Kidney epithelial cell (primary cell): ENCODE measurements at regions not wholly inside any gene's neighbourhood (a gene's known extent, or its start where the extent isn't known, plus 50 kb on each side); places are given as distances from the start of the nearest gene placed in this dataset.

Source experiments
- DNase-seq: peaks from one replicate; pipeline ENCODE4 v3.0.0-alpha.2; 2010; ENCODE audit warnings: low read depth
- H3K27me3 ChIP-seq: 2 replicates; pipeline ENCODE4 v1.6.0; 2011; ENCODE audit warnings: low read length; ENCODE audit not compliant: control insufficient read depth, insufficient read depth
- H3K36me3 ChIP-seq: 2 replicates; pipeline ENCODE4 v1.5.1; 2011; ENCODE audit warnings: low read length; ENCODE audit not compliant: control insufficient read depth, insufficient read depth
- H3K4me3 ChIP-seq: 2 replicates; pipeline ENCODE4 v1.5.1; 2011; ENCODE audit warnings: low read depth, mild to moderate bottlenecking, control low read depth, low read length
- CTCF ChIP-seq: IDR thresholded peaks from 2 replicates; pipeline ENCODE4 v1.5.1; 2011; ENCODE audit warnings: mild to moderate bottlenecking, moderate library complexity, low read length, control low read depth, inconsistent platforms; ENCODE audit not compliant: insufficient read depth, poor library complexity, severe bottlenecking

GRCh38 chr14:55752580-55753390 is 172.8 kb downstream of the KTN1 start:
- no peak for TF ChIP-seq CTCF

DNA sequence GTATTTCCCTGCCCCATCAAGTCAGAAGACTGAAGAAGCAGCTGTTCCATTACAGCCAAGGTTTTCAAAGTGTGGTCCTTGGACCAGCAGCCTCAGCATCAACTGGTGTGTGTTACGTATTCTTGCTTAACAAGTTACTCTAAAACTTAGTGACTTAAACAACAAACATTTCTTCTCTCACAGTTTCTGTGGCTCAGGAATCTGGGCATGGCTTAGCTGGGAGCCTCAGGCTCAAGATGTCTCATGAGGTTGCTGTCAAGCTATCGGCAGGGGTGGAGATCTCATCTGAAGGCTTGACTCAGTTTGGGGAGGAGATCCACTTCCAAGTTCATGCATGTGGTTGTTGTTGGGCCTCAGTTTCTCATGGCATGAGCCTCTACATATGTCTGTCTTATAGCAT is 174.5 kb downstream of the KTN1 start:
- H3K36me3 ChIP-seq = no peaks in the 10 kb centered on the region
- no peak for TF ChIP-seq CTCF
- H3K4me3 ChIP-seq = no peak overlapping the region
- no peak for DNase-seq
- H3K27me3 ChIP-seq = no peaks in the 10 kb centered on the region

More at GRCh38 chr14:55752580-55753390, 172.8 kb downstream of the KTN1 start:
- Histone ChIP-seq H3K27me3 (no peaks in the 10 kb centered on the region), H3K4me3 (no peak overlapping the region), H3K36me3 (no peaks in the 10 kb centered on the region)
- DNase-seq = no peak

DNA sequence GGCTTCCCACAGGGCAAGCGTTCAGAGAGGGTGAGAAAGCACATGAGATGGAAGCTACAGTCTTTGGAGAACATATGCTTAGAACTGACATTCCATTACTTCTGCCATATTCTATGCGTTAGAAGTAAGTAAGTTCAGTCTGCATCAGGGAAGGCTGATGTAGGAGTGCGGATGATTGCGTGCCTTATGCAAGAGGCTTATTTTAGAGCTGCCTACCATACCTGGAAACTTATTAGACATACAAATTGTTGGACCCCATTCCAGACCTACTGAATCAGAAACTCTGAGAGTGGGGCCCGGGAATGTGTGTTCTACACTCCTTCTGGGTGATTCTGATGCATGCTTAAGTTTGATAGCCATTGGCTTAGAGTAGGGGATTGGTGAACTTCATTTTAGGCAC is 174.9 kb downstream of the KTN1 start:
- H3K4me3 ChIP-seq = no peak overlapping the region
- TF ChIP-seq CTCF = no peak

DNA sequence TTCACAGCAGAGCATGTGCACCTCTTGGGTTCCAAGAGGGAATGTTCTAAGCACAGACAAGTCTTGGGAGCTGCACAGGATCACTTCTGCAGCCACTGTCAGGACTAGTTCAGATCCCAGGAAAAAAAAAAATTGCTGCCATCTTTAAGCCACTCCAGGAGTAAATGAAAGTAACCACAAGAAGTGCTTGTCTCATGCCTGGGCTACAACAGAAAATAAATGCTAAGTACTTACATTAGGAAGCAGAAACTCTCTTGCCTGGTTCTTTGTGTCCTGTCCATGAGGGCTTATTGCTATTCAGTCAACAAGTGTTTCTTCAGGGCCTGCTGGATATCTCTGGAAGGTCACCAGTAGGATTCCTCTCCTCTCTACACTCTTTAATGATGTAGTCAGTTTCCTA is 176.1 kb downstream of the KTN1 start:
- Histone ChIP-seq H3K27me3 (no peaks in the 10 kb centered on the region), H3K4me3 (no peak overlapping the region), H3K36me3 (no peaks in the 10 kb centered on the region)
- TF ChIP-seq CTCF = no peak
- DNase-seq = no peak

More for the DNA sequence above, 174.9 kb downstream of the KTN1 start:
- Histone ChIP-seq H3K27me3 (no peaks in the 10 kb centered on the region), H3K36me3 (no peaks in the 10 kb centered on the region)
- DNase-seq = no peak

GRCh38 chr14:55756557-55756956 is 176.6 kb downstream of the KTN1 start:
- TF ChIP-seq CTCF = no peak
- H3K4me3 ChIP-seq = no peak overlapping the region
- no peak for DNase-seq
- H3K36me3 ChIP-seq = no peaks in the 10 kb centered on the region
- H3K27me3 ChIP-seq = no peaks in the 10 kb centered on the region

DNA sequence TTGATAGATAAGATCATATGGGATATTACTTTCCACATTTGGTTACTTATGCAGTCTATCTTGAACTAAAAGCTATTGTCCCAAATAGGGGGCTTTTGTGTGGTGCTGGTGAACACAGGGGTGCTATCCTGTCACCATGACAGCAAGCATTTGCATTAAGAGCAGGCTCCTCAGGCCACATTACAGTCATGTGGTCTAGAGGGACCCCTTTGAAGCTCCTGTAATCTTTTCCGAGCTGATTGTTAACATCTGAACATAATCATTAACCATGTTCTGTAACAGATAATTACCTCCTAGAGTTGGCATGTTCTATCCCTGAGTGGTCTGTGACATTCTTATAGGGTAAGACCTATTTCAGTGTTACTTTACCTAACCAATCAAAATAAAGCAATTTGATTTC is 178.8 kb downstream of the KTN1 start:
- no peaks in the 10 kb centered on the region for H3K36me3 ChIP-seq
- no peak for TF ChIP-seq CTCF
- no peaks in the 10 kb centered on the region for H3K27me3 ChIP-seq
- H3K4me3 ChIP-seq = no peak overlapping the region
- no peak for DNase-seq
